NB4 (cell line): ENCODE measurements at regions not wholly inside any gene's neighbourhood (a gene's known extent, or its start where the extent isn't known, plus 50 kb on each side); places are given as distances from the start of the nearest gene placed in this dataset.

Experiments used
- CTCF ChIP-seq: IDR thresholded peaks from one replicate; pipeline ENCODE4 v1.5.1; 2012; ENCODE audit warnings: low read depth, low read length
- POLR2A ChIP-seq: IDR thresholded peaks from 2 replicates; pipeline ENCODE4 v1.6.1; 2011; ENCODE audit warnings: mild to moderate bottlenecking; ENCODE audit not compliant: insufficient read length; ENCODE audit errors: extremely low read depth

DNA sequence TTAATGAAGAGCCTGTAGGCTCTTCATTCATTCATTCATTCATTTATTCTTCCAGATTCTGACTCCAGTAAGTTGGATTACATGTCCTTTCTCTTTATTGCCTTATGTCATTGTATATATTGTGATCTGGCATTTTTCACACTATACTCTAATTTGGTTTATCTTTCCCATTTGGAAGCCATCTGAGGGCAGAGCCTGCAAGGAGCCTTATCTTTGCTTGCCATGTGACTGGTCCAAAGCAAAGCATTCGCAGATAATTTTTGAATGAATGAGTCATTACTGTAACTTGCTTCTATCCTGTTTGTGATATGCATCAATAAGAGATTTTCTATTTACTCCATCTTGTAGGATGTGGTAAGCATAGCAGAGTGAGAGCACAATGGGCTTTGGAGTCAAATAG is 108.4 kb upstream of the DAB1 start:
- TF ChIP-seq POLR2A = no peak
- TF ChIP-seq CTCF = no peak
